HepG2 (cell line): ENCODE measurements at regions not wholly inside any gene's neighbourhood (a gene's known extent, or its start where the extent isn't known, plus 50 kb on each side); places are given as distances from the start of the nearest gene placed in this dataset.

ENCODE experiments used
- ARHGAP35 ChIP-seq: sonication (generic); formaldehyde crosslinking; IDR thresholded peaks from 2 replicates; pipeline ENCODE4 v1.9.0; 2022; ENCODE audit warnings: mild to moderate bottlenecking, inconsistent platforms, moderate library complexity, missing genetic modification reagents, borderline replicate concordance
- CHD2 ChIP-seq: IDR thresholded peaks from 2 replicates; pipeline ENCODE4 v1.6.1; 2011; ENCODE audit warnings: low read depth, low read length, improper control_type of control experiment
- ETV5 ChIP-seq: IDR thresholded peaks from 2 replicates; pipeline ENCODE4 v1.6.1; 2018; ENCODE audit warnings: missing biosample characterization, missing genetic modification reagents, inconsistent platforms, borderline replicate concordance
- GTF3A ChIP-seq: sonication (generic); formaldehyde crosslinking; conservative IDR thresholded peaks from 2 replicates; pipeline ENCODE4 v1.4.0; 2020; ENCODE audit warnings: mild to moderate bottlenecking, missing genetic modification reagents
- KAT7 ChIP-seq: IDR thresholded peaks from 2 replicates; pipeline ENCODE4 v1.6.1; 2018; ENCODE audit warnings: borderline replicate concordance, missing compliant biosample characterization
- MAF1 ChIP-seq: sonication (generic); formaldehyde crosslinking; IDR thresholded peaks from 2 replicates; pipeline ENCODE4 v1.5.0; 2020; ENCODE audit warnings: missing genetic modification reagents, borderline replicate concordance
- MXI1 ChIP-seq: IDR thresholded peaks from 3 replicates; pipeline ENCODE4 v1.6.1; 2012; ENCODE audit warnings: low read depth, low read length, inconsistent platforms, borderline replicate concordance
- RBFOX2 ChIP-seq: fragments of 200-400 bp; formaldehyde crosslinking; IDR thresholded peaks from 2 replicates; pipeline ENCODE4 v1.6.1; 2017; ENCODE audit warnings: low read depth, mild to moderate bottlenecking, low read length
- SALL2 ChIP-seq: sonication (generic); formaldehyde crosslinking; IDR thresholded peaks from 2 replicates; pipeline ENCODE4 v1.8.1; 2023; ENCODE audit warnings: mild to moderate bottlenecking, missing genetic modification reagents, inconsistent platforms
- TMF1 ChIP-seq: sonication (generic); formaldehyde crosslinking; IDR thresholded peaks from 2 replicates; pipeline ENCODE4 v1.8.1; 2022; ENCODE audit warnings: low read depth, missing genetic modification reagents
- ZC3H4 ChIP-seq: sonication (generic); formaldehyde crosslinking; IDR thresholded peaks from 2 replicates; pipeline ENCODE4 v1.4.0; 2020; ENCODE audit warnings: missing genetic modification reagents, borderline replicate concordance
- ZNF17 ChIP-seq: sonication (generic); formaldehyde crosslinking; IDR thresholded peaks from 2 replicates; pipeline ENCODE4 v1.5.0; 2020; ENCODE audit warnings: mild to moderate bottlenecking, missing genetic modification reagents
- ZNF329 ChIP-seq: sonication (generic); formaldehyde crosslinking; IDR thresholded peaks from 2 replicates; pipeline ENCODE4 v1.9.0; 2021; ENCODE audit warnings: low read depth, mild to moderate bottlenecking, missing genetic modification reagents
- ZNF343 ChIP-seq: sonication (generic); formaldehyde crosslinking; IDR thresholded peaks from 2 replicates; pipeline ENCODE4 v1.4.0; 2020; ENCODE audit warnings: mild to moderate bottlenecking, missing genetic modification reagents
- ZNF572 ChIP-seq: sonication (generic); formaldehyde crosslinking; IDR thresholded peaks from 2 replicates; pipeline ENCODE4 v1.5.1; 2020; ENCODE audit warnings: mild to moderate bottlenecking, missing genetic modification reagents
- ZNF589 ChIP-seq: sonication (generic); formaldehyde crosslinking; conservative IDR thresholded peaks from 2 replicates; pipeline ENCODE4 v1.8.0; 2022; ENCODE audit warnings: mild to moderate bottlenecking, moderate library complexity, missing genetic modification reagents
- ZZZ3 ChIP-seq: sonication (generic); formaldehyde crosslinking; IDR thresholded peaks from 2 replicates; pipeline ENCODE4 v1.4.0; 2020; ENCODE audit warnings: missing genetic modification reagents, mild to moderate bottlenecking, borderline replicate concordance
- TF ChIP-seq, protein P1 (sequence below): sonication (generic); formaldehyde crosslinking; IDR thresholded peaks from 2 replicates; pipeline ENCODE4 v1.9.0; 2021; ENCODE audit warnings: missing genetic modification reagents, borderline replicate concordance
- TF ChIP-seq, protein P2 (sequence below): sonication (generic); formaldehyde crosslinking; IDR thresholded peaks from 2 replicates; pipeline ENCODE4 v1.4.0; 2020; ENCODE audit warnings: mild to moderate bottlenecking, missing genetic modification reagents, borderline replicate concordance

DNA sequence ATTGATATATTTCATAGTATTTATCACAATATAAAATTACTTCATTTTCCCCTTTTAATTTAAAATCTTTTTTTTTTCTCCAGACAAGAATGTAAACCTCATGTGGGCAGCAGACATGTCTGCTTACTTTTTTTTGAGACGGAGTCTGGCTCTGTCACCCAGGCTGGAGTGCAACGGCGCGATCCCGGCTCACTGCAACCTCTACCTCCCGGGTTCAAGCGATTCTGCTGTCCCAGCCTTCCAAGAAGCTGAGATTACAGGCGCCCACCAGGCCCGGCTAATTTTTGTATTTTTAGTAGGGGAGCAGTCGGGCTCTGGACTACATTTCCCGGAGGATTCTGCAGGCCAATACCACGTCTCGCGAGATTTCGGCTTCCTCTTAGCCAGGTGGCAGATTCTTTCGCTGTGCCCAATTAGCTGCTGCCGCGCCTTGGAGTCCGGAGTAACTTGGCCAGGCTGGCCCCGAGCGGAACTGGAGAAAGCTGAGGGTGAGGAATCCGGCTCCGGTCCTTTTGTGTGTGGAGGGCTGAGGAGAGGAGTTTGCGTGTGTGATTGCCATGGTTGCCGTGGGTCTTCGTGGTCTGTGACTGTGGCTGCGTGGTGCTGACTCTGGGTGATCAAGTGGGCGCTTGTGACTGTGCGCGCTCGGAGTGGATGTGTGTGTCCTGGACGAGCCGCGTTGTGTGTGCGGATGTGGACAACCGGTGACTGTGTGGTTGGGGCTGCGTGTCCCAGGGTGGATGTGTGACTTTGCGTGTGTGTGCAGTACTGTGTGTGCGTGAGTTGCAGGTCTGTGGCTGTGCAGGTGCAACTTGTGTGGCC lies 313.0 kb upstream of the ZNF337 start (continued):
- TF ChIP-seq, protein P1, sequence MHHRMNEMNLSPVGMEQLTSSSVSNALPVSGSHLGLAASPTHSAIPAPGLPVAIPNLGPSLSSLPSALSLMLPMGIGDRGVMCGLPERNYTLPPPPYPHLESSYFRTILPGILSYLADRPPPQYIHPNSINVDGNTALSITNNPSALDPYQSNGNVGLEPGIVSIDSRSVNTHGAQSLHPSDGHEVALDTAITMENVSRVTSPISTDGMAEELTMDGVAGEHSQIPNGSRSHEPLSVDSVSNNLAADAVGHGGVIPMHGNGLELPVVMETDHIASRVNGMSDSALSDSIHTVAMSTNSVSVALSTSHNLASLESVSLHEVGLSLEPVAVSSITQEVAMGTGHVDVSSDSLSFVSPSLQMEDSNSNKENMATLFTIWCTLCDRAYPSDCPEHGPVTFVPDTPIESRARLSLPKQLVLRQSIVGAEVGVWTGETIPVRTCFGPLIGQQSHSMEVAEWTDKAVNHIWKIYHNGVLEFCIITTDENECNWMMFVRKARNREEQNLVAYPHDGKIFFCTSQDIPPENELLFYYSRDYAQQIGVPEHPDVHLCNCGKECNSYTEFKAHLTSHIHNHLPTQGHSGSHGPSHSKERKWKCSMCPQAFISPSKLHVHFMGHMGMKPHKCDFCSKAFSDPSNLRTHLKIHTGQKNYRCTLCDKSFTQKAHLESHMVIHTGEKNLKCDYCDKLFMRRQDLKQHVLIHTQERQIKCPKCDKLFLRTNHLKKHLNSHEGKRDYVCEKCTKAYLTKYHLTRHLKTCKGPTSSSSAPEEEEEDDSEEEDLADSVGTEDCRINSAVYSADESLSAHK (CRISPR knock-in tag), result 0 out of 2 replicates have a peak, but pooled peaks have one; percentile 48
- TF ChIP-seq RBFOX2 (peak; percentile 66), TMF1 (CRISPR knock-in tag) (0 out of 2 replicates have a peak, but pooled peaks have one; percentile 34), ARHGAP35 (CRISPR knock-in tag) (peak; percentile 51; the same call in 1 of the 2 replicates), MAF1 (CRISPR knock-in tag) (0 out of 2 replicates have a peak, but pooled peaks have one; percentile 29), ETV5 (CRISPR knock-in tag) (0 out of 2 replicates have a peak, but pooled peaks have one; percentile 5), MXI1 (peak; percentile 32; the same call in 1 of the 3 replicates), GTF3A (CRISPR knock-in tag) (0 out of 2 replicates have a peak, but pooled peaks have one; percentile 27), ZZZ3 (CRISPR knock-in tag) (0 out of 2 replicates have a peak, but pooled peaks have one; percentile 34), ZNF589 (0 out of 2 replicates have a peak, but pooled peaks have one; percentile 23), ZNF329 (0 out of 2 replicates have a peak, but pooled peaks have one; percentile 18), SALL2 (CRISPR knock-in tag) (peak; percentile 82), CHD2 (peak; percentile 92), ZC3H4 (CRISPR knock-in tag) (0 out of 2 replicates have a peak, but pooled peaks have one; percentile 8), ZNF343 (CRISPR knock-in tag) (0 out of 2 replicates have a peak, but pooled peaks have one; percentile 55), KAT7 (CRISPR knock-in tag) (0 out of 2 replicates have a peak, but pooled peaks have one; percentile 3), ZNF17 (0 out of 2 replicates have a peak, but pooled peaks have one; percentile 26), ZNF572 (CRISPR knock-in tag) (0 out of 2 replicates have a peak, but pooled peaks have one; percentile 88)
- TF ChIP-seq, protein P2, sequence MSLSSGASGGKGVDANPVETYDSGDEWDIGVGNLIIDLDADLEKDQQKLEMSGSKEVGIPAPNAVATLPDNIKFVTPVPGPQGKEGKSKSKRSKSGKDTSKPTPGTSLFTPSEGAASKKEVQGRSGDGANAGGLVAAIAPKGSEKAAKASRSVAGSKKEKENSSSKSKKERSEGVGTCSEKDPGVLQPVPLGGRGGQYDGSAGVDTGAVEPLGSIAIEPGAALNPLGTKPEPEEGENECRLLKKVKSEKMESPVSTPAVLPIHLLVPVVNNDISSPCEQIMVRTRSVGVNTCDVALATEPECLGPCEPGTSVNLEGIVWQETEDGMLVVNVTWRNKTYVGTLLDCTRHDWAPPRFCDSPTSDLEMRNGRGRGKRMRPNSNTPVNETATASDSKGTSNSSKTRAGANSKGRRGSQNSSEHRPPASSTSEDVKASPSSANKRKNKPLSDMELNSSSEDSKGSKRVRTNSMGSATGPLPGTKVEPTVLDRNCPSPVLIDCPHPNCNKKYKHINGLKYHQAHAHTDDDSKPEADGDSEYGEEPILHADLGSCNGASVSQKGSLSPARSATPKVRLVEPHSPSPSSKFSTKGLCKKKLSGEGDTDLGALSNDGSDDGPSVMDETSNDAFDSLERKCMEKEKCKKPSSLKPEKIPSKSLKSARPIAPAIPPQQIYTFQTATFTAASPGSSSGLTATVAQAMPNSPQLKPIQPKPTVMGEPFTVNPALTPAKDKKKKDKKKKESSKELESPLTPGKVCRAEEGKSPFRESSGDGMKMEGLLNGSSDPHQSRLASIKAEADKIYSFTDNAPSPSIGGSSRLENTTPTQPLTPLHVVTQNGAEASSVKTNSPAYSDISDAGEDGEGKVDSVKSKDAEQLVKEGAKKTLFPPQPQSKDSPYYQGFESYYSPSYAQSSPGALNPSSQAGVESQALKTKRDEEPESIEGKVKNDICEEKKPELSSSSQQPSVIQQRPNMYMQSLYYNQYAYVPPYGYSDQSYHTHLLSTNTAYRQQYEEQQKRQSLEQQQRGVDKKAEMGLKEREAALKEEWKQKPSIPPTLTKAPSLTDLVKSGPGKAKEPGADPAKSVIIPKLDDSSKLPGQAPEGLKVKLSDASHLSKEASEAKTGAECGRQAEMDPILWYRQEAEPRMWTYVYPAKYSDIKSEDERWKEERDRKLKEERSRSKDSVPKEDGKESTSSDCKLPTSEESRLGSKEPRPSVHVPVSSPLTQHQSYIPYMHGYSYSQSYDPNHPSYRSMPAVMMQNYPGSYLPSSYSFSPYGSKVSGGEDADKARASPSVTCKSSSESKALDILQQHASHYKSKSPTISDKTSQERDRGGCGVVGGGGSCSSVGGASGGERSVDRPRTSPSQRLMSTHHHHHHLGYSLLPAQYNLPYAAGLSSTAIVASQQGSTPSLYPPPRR (CRISPR knock-in tag), result 0 out of 2 replicates have a peak, but pooled peaks have one; percentile 30
